Neural progenitor cell (in vitro differentiated cells): ENCODE measurements at regions not wholly inside any gene's neighbourhood (a gene's known extent, or its start where the extent isn't known, plus 50 kb on each side); places are given as distances from the start of the nearest gene placed in this dataset.

Experiments used
- EZH2 ChIP-seq: fragments of 200-600 bp; sonication (generic); IDR thresholded peaks from 2 replicates; pipeline ENCODE4 v1.6.1; 2017; ENCODE audit warnings: antibody characterized with exemption, mild to moderate bottlenecking, moderate library complexity
- EZH2phosphoT487 ChIP-seq: fragments of 200-600 bp; sonication (generic); IDR thresholded peaks from 2 replicates; pipeline ENCODE4 v1.6.1; 2017; ENCODE audit warnings: antibody characterized with exemption
- TF ChIP-seq, protein P1 (sequence below): fragments of 200-600 bp; sonication (generic); IDR thresholded peaks from 2 replicates; pipeline ENCODE4 v1.5.1; 2017; ENCODE audit warnings: antibody characterized with exemption, mild to moderate bottlenecking

DNA sequence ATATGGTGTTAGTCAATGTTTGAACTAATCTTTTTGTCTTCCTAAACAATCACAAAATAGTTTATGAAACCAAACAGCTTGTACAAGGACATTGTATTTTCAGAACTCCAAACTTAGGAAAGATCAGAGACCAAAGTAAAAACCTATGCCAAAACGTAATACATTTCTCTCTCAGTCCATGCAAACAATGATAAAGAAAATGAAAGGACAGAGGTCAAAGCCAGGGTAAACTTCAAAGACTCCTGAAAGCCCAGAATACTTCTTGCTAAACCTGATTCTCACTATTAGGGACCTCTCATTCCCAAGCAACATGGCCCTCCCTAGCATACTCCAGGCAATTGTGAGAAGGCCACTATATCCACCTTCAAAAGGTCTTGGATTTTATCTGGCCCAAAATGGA lies 105.1 kb upstream of the GALNT5 start:
- no peak for TF ChIP-seq EZH2
- TF ChIP-seq, protein P1, sequence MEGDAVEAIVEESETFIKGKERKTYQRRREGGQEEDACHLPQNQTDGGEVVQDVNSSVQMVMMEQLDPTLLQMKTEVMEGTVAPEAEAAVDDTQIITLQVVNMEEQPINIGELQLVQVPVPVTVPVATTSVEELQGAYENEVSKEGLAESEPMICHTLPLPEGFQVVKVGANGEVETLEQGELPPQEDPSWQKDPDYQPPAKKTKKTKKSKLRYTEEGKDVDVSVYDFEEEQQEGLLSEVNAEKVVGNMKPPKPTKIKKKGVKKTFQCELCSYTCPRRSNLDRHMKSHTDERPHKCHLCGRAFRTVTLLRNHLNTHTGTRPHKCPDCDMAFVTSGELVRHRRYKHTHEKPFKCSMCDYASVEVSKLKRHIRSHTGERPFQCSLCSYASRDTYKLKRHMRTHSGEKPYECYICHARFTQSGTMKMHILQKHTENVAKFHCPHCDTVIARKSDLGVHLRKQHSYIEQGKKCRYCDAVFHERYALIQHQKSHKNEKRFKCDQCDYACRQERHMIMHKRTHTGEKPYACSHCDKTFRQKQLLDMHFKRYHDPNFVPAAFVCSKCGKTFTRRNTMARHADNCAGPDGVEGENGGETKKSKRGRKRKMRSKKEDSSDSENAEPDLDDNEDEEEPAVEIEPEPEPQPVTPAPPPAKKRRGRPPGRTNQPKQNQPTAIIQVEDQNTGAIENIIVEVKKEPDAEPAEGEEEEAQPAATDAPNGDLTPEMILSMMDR, result no peak
- no peak for TF ChIP-seq EZH2phosphoT487
